C4-2B (cell line): ENCODE measurements at regions not wholly inside any gene's neighbourhood (a gene's known extent, or its start where the extent isn't known, plus 50 kb on each side); places are given as distances from the start of the nearest gene placed in this dataset.

ENCODE experiments used
- CTCF ChIP-seq: fragments of 450-650 bp; conservative IDR thresholded peaks from 2 replicates; pipeline ENCODE4 v1.5.1; 2017; ENCODE audit warnings: mild to moderate bottlenecking
- ZFX ChIP-seq: fragments of 450-650 bp; IDR thresholded peaks from 2 replicates; pipeline ENCODE4 v1.6.1; 2017

DNA sequence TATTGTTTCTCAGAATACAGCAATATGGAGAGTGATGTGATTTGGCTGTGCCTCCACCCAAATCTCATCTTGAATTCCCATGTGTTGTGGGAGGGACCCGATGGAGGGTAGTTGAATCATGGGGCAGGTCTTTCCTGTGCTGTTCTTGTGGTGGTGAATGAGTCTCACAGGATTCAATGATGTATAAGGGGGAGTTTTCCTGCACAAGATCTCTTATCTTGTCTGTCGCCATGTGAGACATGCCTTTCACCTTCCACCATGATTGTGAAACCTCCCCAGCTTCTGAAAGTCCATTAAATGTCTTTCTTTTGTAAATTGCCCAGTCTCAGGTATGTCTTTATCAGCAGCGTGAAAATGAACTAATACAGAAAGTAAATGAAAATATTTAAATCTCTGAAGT is 234.8 kb upstream of the TENT5A start:
- TF ChIP-seq CTCF (no peak), ZFX (no peak)
